COLO829 (cell line): ENCODE measurements at regions not wholly inside any gene's neighbourhood (a gene's known extent, or its start where the extent isn't known, plus 50 kb on each side); places are given as distances from the start of the nearest gene placed in this dataset.
"Not testable (repeated sequence)": the region's sequence is repeated elsewhere in the genome, so short reads cannot be mapped to it uniquely, and the experiment has no call there.

Source experiments
- DNase-seq: peaks from one replicate; pipeline ENCODE4 v3.0.0; 2012; ENCODE audit warnings: low spot score

DNA sequence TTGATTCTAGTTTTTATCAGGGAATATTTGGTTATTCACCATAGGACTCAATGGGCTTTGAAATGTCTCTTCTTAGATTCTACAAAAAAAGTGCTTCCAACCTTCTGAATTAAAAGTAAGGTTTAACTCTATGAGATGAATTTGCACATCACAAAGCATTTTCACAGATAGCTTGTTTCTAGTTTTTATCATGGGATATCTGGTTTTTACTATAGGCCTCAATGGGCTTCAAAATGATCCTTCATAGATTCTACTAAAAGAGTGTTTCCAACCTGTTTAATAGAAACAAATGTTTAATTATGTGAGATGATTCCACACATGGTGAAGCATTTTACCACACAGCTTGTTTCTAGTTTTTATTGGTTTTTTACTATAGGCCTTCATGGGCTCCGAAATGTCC is 560.7 kb downstream of the KCNJ18 start:
- DNase-seq = no peak

DNA sequence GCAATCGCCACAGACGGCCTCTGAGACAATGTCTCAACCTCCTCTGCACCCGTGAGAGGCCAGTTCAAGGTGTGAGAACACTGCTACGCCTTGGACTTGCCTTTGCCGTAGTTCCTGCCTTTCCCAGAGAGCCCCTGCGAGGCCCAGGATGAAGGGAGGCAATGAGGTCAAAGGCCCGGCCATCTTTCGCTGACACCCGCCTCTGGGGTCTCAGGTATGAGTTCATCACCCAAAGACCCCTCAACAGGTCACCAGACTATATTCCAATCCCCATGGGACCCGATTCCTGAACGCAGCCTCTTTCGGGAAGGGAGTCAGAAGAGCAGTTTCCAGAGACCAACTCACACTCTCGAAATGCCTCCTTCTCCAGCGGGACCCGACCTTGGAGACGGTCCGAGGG is 573.5 kb downstream of the KCNJ18 start:
- DNase-seq = no peak

DNA sequence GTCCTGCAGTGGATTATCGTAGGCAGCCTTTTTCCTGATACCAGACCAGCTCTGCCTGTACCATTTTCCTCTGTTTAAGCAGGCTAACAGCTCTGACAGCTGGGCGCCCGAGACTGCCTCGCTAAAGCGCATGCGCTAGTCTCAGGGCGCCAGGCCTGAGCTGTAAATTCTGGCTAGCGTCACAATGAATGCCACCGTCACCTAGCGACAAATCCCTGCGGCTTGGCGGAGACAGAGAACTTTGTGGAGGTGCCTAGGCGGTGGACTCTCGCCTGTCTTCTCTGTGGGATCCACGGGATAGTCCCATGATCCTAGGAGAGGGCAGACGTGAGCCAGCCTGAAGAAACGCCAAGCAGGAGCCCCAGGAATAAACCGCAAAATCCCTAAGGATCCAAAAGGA is 573.9 kb downstream of the KCNJ18 start:
- DNase-seq = no peak

DNA sequence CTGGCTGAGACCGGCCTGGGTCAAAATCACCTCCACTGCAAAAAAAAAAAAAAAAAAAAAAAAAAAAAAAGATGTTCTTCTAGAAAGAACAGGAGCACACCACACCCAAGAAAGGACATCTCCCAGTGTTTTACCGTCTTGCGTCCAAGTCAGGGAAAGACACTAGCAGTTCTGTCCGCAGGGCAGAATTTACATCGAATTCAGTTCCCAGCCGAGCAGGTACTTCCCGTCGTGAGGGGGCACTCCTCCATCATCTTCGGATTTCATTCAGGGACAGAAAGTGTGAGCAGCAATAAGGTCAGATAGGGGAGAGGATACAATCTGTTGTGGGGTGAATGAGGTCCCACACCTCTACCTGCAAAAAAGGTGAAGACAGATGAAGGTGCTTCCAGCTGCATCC is 574.7 kb downstream of the KCNJ18 start:
- DNase-seq = no peak

DNA sequence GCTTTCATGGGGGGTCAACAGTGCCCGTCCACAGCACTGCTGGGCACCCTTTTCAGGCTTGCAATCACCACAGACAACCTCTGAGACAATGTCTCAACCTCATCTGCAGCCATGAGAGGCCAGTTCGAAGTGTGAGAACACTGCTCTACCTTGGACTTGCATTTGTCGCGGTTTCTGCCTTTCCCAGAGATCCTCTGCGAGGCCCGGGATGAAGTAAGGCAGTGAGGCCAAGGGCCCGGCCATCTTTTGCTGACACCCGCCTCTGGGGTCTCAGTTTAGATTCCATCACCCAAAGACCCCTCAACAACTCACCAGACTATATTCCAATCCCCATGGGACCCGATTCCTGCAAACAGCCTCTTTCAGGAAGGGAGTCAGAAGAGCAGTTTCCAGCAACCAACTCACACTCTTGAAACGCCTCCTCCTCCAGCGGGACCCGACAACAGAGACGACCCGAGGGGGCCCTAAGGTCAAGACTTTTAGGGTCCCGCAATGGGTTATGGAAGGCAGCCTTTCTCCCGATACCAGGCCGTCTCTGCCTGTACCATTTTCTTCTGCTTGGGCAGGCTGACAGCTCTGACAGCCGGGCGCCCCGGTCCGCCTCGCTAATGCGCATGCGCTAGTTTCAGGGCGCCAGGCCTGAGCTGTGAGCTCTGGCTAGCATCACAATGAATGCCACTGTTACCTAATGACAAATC is 576.0 kb downstream of the KCNJ18 start:
- no peak for DNase-seq

DNA sequence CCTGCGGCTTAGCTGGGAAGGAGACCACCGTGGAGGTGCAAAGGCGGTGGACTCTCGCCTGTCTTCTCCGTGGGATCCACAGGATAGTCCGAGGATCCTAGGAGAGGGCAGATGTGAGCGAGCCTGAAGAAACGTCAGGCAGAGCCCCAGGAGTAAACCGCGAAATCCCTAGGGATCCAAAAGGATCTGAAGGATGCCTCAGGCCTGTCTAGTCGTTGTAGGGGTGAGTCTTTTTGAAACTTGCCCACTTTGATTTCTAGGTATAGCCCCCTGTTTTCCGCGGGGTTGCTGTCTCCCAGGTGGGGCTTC is 576.5 kb downstream of the KCNJ18 start:
- DNase-seq = no peak

DNA sequence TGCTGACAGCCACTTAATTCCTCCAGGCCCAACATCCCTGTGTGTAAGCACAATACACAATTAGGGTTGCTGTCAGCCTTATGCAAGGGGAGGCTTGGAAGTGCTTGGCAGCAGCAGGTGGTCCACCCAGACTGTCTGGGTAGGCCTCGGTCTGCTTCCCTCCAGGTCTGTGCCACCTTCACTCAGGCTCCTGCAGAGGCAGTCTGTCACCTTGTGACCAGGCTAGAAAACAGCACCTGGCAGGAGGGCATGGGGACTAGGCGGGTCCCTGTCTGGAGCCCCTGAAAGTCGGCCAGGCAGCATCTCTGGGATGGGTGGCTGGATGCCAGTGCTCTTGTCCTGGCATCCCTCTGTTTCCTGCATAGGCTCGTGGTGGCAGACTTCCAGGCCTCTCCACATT is 578.1 kb downstream of the KCNJ18 start:
- no peak for DNase-seq

DNA sequence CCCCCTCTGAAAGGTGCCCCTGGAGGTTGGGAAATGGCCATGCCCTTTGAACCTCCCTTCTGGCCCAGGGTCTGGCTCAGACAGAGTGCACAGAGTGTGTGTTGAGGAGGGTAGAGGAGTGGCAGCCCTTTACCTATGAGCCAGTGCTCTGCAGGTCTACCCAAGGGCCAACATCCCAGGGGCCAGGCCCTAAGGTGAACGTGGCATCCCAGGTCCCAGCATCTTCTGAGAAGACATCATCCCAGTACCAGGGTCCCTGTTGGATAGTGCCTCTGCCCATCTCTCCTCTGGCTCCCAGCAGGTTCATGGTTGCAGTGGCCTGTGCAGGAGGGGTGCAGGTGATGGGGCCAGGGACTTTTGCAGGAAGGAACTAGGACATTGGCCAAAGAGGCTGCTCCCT is 578.5 kb downstream of the KCNJ18 start:
- not testable (repeated sequence) for DNase-seq

DNA sequence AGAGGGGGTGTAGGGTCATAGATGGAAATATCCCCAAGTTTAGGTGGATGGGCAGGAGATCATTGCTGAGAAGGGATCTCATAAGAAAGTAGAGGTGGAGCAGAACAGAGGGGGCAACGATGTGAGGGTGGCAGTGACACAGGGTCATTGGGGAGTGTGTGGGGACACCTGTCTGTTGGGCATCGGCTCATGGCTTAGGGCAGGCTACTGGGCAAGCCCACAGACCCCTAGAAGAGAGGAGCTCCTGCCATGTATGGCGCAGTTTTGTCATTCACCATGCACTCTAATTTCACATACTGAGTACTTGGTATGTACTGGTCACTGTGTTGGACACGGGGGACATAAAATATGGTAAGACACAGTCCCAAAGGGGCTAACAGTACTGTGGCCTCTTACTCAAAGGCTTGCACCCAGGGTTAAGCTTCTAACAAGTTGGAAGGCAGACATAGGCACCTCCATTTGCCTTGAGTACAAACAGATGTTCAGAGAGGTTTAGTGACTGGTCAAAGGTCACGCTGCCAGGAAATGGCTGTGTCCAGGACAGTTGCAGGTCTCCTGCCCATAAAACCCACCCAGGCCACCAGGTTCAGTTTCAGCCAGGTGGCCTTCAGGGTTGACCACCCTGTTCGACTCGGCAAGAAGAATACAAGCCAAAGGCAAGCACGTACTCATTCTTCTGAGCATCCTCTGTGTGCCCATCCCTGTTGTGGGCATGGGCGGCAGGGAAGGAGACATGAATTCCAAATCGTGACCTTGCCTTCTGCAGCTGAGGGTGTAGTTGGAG is 580.2 kb downstream of the KCNJ18 start:
- DNase-seq = no peak

DNA sequence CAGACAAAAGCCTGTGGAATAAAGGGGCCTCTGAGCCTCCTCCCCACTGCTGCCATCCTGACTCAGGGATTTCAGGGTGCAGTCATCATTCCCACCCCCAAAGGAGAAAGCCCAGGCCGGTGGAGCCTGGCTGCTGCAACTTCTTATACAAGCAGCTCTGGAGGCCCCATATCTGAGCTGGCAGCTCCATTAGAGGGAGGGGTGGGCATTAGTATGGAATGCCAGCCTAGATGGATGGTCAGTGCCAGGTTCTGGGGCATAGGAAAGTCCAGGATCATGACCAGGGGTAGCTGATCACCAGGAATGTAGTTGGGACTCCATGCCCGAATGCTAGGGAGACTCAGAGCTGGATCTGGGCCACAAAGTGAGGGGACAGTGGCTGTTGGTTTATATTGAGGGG is 581.0 kb downstream of the KCNJ18 start:
- DNase-seq = no peak

DNA sequence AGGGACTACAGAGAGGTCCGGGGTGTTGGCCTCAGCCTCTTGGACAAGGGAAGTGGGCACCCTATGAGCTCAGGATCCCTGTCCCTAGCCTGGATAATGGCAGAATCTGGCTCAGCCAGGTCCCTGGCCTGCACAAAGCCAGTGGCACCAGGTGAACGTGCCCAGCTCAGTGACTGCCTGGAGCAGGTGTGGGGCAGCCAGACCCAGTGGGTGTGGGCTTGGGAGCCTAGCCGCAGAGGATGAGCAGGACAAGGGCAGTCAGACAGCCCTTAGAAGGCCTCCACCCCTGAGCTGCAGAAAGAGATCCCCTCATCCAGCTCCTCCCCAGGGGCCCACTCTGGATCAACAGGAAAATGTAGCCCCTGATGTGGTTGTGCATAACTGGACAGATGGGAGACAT is 585.3 kb downstream of the KCNJ18 start:
- DNase-seq = no peak

DNA sequence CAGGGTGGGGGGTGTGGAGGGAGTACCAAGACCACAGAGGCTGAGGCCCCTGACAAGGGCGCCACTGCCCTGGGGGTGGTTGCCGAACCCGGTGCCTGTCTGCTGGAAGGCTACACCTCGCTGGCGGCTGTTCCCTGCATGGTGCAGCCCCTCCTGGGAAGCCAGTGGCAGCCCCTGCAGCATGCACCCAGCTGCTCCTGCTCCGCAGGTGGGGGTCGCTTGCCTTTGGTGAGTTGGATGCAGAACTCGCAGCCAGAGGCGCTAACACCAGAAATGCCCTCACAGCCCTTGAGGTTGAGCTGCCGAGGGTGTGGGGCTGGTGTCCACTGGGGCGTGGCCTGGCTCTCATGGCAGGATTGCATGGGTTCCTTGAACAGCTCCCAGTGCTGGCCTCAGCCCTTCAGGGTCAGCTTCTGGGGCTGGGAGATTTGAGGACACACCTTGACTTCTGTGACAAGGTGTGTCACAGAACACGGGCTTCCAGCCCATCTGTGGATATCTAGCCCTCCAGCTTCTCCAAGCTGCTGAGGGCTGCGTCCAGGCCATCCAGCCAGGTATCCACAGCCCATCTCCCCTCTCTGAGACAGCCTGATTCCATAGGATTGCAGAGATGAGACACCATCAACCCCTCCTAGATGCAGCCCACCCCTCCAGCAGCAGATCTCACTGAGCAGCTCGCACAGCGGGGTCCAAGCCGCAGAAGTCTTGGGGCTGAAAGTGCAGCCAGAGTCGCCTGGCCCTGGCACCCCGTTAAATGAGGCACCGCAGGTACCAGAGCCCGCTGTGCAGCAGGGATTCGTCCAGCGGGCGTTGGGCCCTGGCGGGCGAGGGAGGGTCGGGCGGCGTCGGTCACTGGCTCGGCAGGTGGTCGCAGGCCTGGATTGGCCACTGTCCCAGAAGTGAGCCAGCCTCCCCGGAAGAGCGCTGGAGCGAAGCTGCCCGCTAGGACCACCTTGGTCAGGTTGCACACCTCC is 586.3 kb downstream of the KCNJ18 start:
- no peak for DNase-seq

DNA sequence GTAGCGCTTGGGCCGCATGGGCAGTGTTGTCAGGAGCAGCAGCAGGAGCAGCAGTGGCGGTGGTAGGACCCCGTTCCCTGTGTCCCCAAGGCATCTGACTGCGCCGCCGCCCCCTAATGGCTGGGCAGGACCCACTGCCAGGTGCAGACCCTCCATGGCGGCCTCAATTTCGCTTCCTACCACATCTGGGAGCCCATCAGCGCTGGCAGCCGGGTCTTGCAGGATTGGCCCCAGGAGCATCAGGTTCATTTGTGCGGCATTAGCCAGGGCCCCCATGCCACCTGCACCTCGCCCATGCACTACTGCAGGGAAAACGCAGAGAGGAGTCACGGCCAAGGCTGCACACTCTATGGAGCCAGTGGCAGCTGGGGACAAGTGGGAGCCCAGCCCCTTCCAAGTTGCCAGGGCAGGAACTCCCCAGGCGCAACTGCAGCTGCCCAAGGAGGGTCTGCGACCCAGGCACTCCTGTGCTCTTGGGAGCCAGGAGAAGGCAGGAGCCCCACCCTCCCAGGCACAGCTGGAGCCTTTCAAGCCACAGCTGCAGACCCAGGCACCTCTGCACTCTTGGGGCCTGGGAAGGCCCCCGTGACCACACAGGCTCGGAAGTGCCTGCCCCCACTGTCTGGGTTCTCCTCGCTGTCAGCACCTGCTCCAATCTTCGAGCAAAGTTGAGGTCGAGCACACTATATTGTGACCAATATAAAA is 594.2 kb downstream of the KCNJ18 start:
- no peak for DNase-seq

DNA sequence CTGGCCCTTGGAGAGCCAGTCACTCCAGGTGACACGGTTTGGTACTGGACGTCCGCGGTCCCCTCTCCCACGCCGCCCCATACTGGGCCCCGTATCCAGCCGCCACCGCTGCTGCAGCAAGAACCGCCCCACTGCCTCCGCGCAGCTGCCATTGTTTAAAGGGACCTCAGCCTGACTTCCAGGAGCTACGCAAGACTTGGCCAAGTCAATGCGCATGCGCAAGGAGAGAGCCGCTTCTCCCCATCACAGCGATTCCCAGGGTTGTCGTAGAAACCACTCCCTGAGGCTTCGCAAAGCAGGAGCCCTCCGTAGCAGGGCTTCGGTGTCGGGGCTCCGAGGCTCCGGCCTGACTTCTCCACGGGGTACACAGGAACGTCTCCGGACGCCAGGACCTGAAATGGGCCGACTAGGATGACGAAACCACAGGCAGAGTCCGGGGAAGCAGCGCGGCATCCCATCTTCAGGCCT is 606.2 kb downstream of the KCNJ18 start:
- not testable (repeated sequence) for DNase-seq

DNA sequence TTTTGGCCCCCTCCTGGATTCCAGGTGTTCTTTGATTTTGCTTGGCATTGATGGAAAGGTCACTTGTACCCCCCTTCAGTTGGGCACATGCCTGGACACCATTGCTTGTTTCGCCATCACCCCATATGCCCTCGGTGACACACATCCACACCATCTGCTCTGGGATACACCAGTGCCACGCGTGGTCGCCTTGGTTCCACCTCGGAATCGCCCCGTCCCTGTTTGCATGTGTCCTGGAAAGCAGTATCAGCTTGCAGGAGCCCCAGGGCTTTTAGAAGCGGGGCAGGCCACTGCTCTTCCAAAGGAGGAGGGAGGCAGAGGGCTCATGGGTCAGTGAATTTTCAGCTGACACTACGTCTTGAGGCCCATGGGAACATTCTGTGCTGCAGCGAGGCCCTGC is 607.9 kb downstream of the KCNJ18 start:
- no peak for DNase-seq

DNA sequence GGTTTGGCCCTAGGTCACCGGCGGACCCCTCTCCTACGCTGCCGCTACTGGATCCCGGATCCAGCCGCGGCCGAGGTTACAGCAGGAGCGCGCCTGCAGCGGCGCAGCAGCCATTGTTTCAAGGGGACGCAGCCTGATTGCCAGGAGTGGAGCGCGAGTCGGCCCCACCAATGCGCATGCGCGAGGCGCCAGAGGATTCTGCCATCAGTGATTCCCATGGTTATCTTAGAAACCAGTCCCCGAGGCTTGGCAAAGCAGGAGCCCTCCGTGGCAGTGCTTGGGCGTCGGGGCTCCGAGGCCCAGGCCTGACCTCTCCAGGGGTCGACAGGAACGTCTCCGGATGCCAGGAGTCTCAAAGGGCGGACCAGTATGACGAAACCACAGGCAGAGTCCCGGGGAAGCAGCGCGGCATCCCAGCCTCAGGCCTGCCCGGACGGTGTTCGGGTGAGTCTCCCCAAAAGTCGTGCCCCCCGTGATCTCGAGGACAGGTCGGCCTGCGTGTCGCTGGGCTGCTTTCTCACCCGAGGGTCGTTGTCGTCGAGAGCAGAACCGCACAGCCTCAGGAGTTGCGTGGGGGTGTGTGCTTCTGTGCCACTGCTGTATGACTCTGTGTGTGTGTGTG is 608.5 kb downstream of the KCNJ18 start:
- no peak for DNase-seq

DNA sequence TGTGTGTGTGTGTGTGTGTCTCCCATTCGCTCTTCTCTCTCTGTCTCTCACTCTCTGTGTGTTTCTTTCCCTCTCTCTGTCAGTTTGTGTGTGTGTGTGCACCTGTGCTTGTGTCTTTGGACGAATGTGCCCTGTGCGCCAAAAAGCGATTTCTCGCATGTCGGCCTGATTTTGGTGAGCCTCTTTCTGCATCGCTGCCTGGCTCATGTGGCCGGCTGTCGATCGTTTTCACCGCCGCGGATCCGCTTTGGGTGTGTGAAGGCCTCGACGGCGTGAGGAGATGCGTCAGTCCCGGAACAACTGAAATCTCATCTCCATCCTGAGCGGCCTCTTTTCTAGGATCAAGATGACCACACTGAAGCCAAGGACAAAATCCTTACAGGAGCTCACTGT is 609.0 kb downstream of the KCNJ18 start:
- no peak for DNase-seq

DNA sequence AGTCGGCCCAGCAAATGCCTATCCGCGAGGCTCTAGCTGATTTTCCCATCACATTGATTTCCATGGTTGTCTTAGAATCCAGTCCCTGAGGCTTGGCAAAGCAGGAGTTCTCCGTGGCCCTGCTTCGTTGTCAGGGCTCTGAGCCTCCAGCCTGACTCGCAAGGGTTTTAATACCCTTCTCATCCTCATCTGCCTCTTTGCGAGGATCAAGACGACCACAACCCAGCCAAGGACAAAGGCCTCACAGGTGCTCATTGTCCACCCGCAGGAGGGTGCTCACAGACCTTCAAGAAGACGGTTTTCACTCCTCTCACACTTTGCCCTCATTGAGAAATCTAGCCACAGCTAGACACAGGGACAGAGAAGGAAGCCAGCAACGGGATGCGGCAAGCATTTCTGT is 610.8 kb downstream of the KCNJ18 start:
- no peak for DNase-seq

DNA sequence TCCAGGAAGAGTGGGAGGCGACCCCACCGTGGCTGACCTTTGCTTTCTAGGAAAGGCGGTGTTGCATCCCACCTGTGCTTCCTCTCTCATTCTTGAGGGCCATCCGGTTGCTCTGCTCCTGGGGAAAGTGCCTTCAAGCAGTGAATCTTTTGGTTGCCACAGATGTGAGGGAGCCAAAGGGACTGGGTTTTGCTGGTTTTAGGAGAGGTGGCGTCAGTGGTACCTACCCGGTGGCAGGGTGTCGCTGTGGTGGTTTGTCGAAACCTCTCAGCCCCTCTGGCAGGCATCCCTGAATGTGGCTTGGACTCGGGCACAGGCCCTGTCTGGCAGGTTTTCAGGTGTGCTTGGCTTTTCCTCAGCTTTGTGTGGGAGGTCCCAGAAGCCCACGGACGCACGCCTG is 611.5 kb downstream of the KCNJ18 start:
- no peak for DNase-seq

DNA sequence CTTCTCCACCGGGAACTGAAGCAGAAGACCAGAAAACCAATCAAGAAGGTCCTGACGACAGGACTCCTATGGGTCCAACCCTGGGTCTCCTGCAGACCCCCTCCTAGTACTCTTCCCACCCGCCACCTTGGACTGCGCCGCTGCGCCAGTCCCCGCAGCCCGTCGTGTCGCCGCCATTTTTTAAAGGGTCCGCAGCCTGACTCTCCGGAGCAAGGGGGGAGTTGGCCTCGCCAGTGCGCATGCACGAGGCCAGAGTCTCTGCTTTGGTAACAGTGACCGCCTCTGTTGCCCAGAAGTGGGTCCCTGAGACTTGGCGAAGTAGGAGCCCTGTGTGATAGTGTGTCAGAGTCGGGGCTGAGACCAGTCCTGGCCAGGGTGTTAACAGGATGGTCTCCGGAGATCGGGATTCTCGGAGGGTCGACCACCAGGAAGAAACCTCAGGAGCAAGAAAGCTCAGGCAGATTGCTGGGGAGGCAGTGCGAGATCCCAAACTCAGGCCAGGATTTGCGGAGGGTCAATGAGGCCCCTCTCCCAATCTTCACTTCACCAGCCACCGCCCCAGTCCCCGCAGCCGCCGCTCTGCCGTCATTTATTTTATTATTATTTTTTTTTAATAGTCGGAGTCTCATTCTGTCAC is 612.5 kb downstream of the KCNJ18 start:
- DNase-seq = no peak
